ENCODE measurements at regions not wholly inside any gene's neighbourhood (a gene's known extent, or its start where the extent isn't known, plus 50 kb on each side); places are given as distances from the start of the nearest gene placed in this dataset.

DNA sequence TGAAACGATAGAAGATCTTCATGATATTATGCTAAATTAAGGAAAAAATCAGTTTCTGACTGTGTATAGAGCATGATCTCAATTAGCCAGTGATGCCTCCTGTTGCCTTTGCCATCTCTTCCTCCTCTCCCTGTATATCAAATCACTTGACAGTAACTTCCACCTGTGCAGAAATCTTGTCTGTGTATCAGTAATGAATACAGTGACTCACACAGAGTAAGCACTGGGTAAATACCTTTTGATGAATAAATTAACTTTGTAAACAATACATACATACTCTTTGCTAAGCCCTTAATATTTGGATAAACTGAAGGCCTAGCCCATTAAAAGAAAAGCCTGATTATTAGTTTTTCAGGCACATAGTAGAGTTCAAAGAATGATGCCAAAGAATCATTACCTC lies 610.6 kb upstream of the NRP1 start:
- no peak overlapping the region for H3K4ac ChIP-seq (replicated peaks; ENCODE audit: insufficient read length, low read depth, low read length)
- no peak overlapping the region for H2AK5ac ChIP-seq (ENCODE audit: low read depth, low read length)
- no peaks in the 10 kb centered on the region for H3K4me1 ChIP-seq (replicated peaks in 1 of 4; ENCODE audit: control insufficient read depth in 3 of 4, insufficient read depth in 4 of 4, low read length in 3 of 4)
- no peak for DNase-seq (ENCODE audit: low read depth in 1 of 2, low spot score in 2 of 2)
- no peak overlapping the region for H2BK12ac ChIP-seq (ENCODE audit: low read depth, low read length)
- no peaks in the 10 kb centered on the region for H3K36me3 ChIP-seq (ENCODE audit: control insufficient read depth in 2 of 4, insufficient read depth in 4 of 4, low read length in 3 of 4)
- no peak overlapping the region for H2BK5ac ChIP-seq (ENCODE audit: low read depth, low read length)
- H4K8ac ChIP-seq (ENCODE audit: extremely low read depth, insufficient read depth, low read length), result no peak overlapping the region
- no peak overlapping the region for H3K56ac ChIP-seq (replicated peaks; ENCODE audit: insufficient read length, low read depth, low read length)
- H2AFZ ChIP-seq (ENCODE audit: low read length), result no peak overlapping the region
- no peak overlapping the region for H3K4me2 ChIP-seq (ENCODE audit: insufficient read depth in 1 of 2, low read depth in 2 of 2, low read length in 2 of 2)
- no peak overlapping the region for H3K18ac ChIP-seq (ENCODE audit: extremely low read depth, low read length)
- H3K9me3 ChIP-seq (ENCODE audit: insufficient read depth in 2 of 2, low read depth in 1 of 2, low read length in 1 of 2), result peaks cover 0 to 5% of the 10 kb centered on the region in 2 experiments; a peak in 1 of 4 replicates
- POLR2A ChIA-PET (ENCODE audit: partially characterized antibody), result no interaction called here
- no peak for FAIRE-seq
- H2BK15ac ChIP-seq (ENCODE audit: low read length), result no peak overlapping the region
- no peak overlapping the region for H3K27ac ChIP-seq (ENCODE audit: low read depth, low read length)
- no peaks in the 10 kb centered on the region for H3K79me1 ChIP-seq (ENCODE audit: low read depth, low read length)
- no peak overlapping the region for H4K5ac ChIP-seq (ENCODE audit: insufficient read length, low read depth, low read length)
- H4K91ac ChIP-seq (replicated peaks; ENCODE audit: insufficient read length, low read length), result no peak overlapping the region
- no peak overlapping the region for H3K14ac ChIP-seq (ENCODE audit: insufficient read length)
- H3K4me3 ChIP-seq (ENCODE audit: extremely low read depth in 1 of 4, insufficient read depth in 2 of 4, low read depth in 3 of 4, low read length in 4 of 4), result no peak overlapping the region
- no peaks in the 10 kb centered on the region; the same call in 1 of the 2 replicates for H3K23me2 ChIP-seq (ENCODE audit: low read depth, low read length)
- H3K79me2 ChIP-seq (ENCODE audit: control insufficient read depth in 1 of 2, insufficient read depth in 2 of 2, low read length in 2 of 2), result no peaks in the 10 kb centered on the region
- no peak overlapping the region for H2BK20ac ChIP-seq (ENCODE audit: low read length)
- CTCF ChIA-PET (ENCODE audit: partially characterized antibody), result interaction anchor here (0.6 kb wide), 1 partner anchor 103 kb away, joined by 3 read pairs; no protein-coding TSS in a partner anchor
- H3K23ac ChIP-seq (ENCODE audit: insufficient read length), result no peak overlapping the region
- no peak overlapping the region for H2BK120ac ChIP-seq (replicated peaks; ENCODE audit: low read depth, low read length)
- 88% methylated on average over 1 of the region's 1 CpG; no CpG with 5 or more reads in 1 of the 2 experiments for WGBS, 2 experiments (ENCODE audit: extremely low coverage in 1 of 2, insufficient coverage in 1 of 2, insufficient read length in 1 of 2, insufficient replicate concordance in 2 of 2, low coverage in 1 of 2, low lambda C conversion rate in 2 of 2, missing lambda C conversion rate in 1 of 2)
- H3K27me3 ChIP-seq (replicated peaks in 1 of 4; ENCODE audit: control insufficient read depth in 3 of 4, extremely low read depth in 1 of 4, insufficient read depth in 3 of 4, low read length in 3 of 4), result no peaks in the 10 kb centered on the region
- no peak overlapping the region for H3K9ac ChIP-seq (replicated peaks in 1 of 4; ENCODE audit: extremely low read depth in 1 of 4, low read depth in 3 of 4, low read length in 3 of 4)
- H4K20me1 ChIP-seq (replicated peaks in 1 of 2; ENCODE audit: control insufficient read depth in 1 of 2, insufficient read depth in 2 of 2, low read length in 2 of 2), result no peaks in the 10 kb centered on the region
- TF ChIP-seq TBP (IDR thresholded peaks at IDR 0.05; ENCODE audit: low read depth, low read length) (no peak), MAFK (IDR thresholded peaks at IDR 0.05; ENCODE audit: low read depth, low read length) (no peak), KDM4A (IDR thresholded peaks at IDR 0.05; ENCODE audit: low read depth, low read length, severe bottlenecking) (no peak), CTBP2 (IDR thresholded peaks at IDR 0.05; ENCODE audit: borderline replicate concordance, insufficient read depth, insufficient read length, low read length) (no peak), SP4 (IDR thresholded peaks at IDR 0.05; ENCODE audit: low read length) (no peak)

Data from H1 (cell line).